GM18505 (cell line): ENCODE measurements at regions not wholly inside any gene's neighbourhood (a gene's known extent, or its start where the extent isn't known, plus 50 kb on each side); places are given as distances from the start of the nearest gene placed in this dataset.

ENCODE experiments used
- ATAC-seq: cut with Tn5 transposase; IDR thresholded peaks from one replicate; pipeline ENCODE4 v1.9.1; 2021; ENCODE audit not compliant: unreplicated experiment
- POLR2A ChIP-seq: IDR thresholded peaks from 4 replicates; pipeline ENCODE4 v1.6.1; 2011; ENCODE audit warnings: borderline replicate concordance; ENCODE audit not compliant: insufficient read depth, insufficient read length; ENCODE audit errors: extremely low read depth

DNA sequence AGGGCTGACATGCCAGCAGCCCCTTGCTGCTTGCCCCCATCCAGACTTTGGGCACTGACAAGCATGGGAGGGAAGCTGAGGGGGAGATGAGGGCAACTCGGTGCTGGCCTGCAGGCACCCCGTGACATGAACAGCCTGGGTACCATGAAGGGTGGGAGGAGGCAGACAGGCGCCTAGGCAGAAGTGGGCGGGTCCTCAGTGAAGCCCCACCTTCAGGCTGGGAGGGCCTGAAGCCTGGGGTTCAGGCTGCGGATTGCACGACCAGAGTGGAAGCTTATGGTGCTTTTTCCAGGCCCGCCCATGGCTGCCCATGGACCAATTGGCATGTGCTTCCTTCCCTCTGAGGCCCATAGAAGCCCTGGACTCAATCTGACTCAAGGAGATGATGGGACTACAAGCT is 354.1 kb downstream of the GRIA2 start:
- no peak for TF ChIP-seq POLR2A
- no peak for ATAC-seq

GRCh38 chr4:157572951-157573350 is 352.4 kb downstream of the GRIA2 start:
- no peak for TF ChIP-seq POLR2A
- no peak for ATAC-seq

DNA sequence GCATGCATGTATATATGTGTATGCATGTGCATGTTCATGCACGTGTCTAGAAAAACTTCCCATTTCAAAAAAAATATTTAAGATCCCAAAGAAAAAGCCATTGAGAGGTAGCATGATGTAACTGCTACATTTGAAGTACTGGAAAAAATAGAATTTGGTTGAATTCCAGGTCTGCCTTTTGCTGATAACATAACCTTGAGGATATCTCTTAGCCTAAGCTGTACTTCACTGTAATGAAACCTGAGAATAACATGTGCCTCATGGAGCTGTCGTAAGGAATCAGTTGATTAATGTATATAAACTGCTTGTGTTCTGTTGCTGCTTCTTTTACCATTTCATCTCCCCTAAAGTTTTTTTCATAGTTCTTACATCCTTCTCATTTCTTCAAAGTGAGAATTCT is 351.8 kb downstream of the GRIA2 start:
- no peak for ATAC-seq
- TF ChIP-seq POLR2A: no peak

DNA sequence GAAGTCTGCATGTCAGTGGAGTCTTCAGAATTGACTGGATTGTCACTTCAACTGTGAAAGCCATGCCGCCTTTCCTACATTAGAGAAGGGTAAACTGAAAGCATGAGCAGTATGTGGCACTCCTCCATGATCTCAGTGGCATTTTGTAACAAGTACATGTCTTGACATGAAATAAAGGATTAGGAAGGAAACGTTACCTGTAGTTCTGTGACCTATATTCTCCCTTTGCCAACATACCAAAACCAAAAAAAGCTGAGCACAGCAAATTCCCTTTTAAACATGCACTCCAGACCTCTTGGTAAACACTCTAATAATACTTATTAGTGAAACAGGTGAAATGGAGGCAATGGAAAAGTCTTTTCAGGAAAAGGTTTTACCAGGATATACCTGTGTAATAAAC is 344.2 kb downstream of the GRIA2 start:
- ATAC-seq: no peak
- no peak for TF ChIP-seq POLR2A

DNA sequence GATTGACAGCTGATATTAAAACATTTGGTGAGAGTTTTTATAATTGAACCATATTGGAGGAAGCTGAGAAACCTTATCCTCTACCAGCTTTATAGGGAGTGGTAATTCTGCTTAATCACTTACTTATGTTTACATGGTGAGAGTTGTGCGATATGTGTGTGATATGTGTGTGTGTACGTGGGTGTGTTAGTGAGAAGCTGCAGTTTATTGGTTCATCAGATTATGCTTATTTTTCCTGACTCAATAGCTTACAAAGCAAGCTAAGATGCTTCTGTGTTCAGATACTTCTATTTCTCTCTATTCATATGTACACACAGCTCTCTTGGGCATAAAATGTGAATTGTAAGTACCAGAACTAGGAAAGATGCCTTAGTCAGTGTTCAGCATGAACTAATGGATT is 343.7 kb downstream of the GRIA2 start:
- no peak for ATAC-seq
- no peak for TF ChIP-seq POLR2A

DNA sequence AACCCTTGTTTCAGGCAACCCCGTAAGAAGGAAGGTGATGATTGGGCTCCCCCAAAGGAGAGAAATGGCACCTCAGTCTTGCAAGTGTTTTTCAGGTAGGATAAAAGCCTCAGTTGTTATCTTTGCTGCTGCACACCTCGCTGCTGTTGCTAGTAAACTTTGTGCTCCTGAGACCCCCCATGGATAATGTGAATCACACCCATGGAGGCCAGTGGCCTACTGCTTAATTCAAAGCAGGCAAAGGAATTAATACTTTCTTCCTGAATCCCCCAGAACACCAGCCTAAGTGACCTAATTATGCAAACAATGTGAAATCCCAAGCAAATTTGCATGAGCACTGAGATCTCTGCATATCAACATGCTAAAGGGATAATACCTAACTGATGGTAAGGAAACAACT is 337.5 kb downstream of the GRIA2 start:
- TF ChIP-seq POLR2A: no peak
- ATAC-seq: no peak

DNA sequence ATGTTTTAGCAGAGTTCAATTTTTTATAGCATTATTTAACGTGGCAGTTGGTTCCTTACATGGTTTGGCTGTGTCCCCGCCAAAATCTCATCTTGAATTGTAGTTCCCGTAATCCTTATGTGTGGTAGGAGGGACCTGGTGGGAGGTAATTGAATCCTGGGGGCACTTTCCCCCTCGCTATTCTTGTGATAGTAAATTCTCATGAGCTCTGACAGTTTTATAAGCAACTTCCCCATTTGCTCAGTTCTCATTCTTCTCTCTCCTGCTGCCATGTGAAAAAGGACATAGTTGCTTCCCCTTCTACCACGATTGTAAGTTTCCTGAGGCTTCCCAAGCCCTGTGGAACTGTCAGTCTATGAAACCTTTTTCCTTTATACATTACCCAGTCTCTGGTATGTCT is 329.5 kb downstream of the GRIA2 start:
- no peak for ATAC-seq
- TF ChIP-seq POLR2A: no peak

DNA sequence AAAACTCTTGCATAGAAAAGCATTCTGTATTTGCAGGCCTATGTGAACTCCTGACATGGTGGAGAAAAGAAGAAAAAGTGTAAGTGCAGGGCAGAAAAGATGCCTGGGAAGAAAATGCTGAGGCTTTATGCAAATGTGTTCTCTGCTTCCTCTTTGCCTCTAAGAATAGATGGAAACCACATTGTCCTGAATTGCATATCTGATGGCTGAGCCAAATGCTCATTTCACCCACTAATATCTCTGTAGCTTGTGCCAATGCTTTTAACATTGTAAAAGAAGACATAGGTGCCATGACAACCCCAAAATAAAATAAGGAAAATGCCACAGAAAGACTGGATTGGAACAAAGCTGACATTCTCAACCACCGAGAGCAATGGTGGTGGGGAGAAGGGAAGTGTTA is 307.4 kb downstream of the GRIA2 start:
- TF ChIP-seq POLR2A: no peak
- ATAC-seq: no peak

- no peak for ATAC-seq
These were observed 301.4 kb downstream of the GRIA2 start for GRCh38 chr4:157521906-157522305.

DNA sequence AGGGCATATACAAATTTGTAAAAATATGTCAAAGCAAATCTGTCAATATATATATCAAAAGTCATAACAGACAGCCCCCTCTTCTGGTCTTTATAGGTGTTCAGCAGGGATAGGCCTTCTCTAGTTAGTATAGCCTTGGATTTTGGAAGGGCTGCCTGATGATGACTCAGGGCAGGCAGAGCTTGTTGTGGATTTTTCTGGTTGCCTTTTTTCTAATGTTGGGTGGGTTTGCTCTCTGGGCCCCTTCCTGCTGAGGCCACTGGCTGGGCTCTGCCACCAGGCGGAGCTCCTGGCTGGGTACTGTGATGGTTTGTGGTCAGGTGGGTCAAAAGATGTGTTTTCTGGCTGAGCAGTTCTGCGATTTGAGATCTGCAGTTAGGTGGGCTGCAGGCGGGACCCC is 294.2 kb downstream of the GRIA2 start:
- no peak for ATAC-seq
- no peak for TF ChIP-seq POLR2A

More at GRCh38 chr4:157521906-157522305, 301.4 kb downstream of the GRIA2 start:
- TF ChIP-seq POLR2A: no peak

DNA sequence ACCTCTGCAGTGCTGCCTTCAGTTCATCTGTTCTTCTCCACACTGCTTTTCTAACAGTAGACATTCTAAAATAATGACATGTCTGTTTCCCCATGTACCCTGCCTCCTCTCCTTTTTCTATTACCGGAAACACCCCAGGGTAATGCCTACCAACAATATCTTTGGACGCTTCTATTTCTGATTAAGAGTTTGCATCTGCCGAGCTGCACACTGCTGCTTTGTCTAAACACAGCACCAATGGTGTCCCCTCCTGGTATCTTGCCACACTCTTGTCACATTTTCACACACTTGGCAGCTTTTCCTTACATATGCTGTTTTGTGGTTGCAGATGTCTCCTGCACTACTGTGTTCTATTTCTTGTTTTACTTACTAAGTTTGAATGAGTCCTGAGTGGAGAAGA is 288.8 kb downstream of the GRIA2 start:
- TF ChIP-seq POLR2A: no peak
- ATAC-seq: no peak

GRCh38 chr4:157502656-157503055 is 282.1 kb downstream of the GRIA2 start:
- no peak for TF ChIP-seq POLR2A
- ATAC-seq: no peak

DNA sequence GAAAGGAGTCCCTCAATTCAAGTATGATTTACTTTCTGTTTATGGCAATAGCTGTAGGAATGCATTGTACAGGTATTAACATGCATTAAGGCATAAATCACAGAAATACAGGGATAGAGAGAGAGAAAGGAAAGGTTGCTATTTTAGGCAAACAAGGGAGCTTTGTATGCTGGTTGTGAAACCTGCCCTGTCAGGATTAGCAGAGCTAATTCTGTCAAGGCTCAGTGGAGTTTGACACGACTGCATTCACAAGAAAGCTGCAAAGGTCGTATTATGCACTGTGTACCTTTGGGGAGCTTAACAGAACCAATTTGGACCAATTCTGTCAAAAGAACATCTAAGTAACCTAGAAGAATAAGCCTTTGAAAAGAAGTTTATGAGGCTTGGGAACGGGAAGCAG is 239.3 kb downstream of the GRIA2 start:
- no peak for TF ChIP-seq POLR2A
- no peak for ATAC-seq

DNA sequence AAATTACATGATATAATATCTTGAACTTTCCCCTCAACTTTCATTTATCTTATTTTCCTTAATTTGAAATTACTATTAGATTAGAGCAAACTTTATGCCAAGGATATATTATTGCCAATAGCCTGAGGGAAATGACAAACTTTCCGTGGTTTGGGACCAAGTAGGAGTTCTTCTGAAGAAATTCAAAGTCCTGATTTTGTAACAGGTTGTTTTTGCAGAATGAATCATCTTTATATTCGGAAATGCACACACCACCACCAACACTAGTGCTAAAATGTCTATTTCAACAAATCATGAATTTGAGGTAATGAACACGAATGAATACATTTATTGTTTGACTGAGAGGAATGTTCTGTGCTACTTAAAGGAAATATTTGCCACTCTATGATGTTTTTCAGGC is 226.7 kb downstream of the GRIA2 start:
- no peak for TF ChIP-seq POLR2A
- no peak for ATAC-seq

DNA sequence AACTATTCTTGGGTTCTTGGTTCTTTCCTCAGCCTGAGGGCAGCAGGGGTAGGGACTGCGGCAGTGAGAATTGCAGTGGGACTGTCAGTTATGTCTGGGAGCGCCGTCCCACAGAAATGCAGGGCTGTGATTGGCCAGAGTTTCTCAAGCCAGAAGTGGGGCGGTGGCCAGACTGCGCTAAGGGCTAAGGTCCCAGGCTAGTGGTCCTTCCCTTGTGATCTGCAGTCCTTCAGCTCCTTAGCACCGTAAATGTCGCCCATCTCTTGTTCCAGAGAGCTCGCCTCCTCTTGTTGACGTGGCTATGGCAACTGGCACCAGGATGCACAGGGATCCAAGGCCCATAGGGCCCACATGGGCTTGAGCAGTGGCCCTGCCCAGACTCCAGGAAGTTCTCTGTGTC is 223.5 kb downstream of the GRIA2 start:
- no peak for ATAC-seq
- TF ChIP-seq POLR2A: no peak
